ENCODE measurements at regions not wholly inside any gene's neighbourhood (a gene's known extent, or its start where the extent isn't known, plus 50 kb on each side); places are given as distances from the start of the nearest gene placed in this dataset.
"Not testable (repeated sequence)": the region's sequence is repeated elsewhere in the genome, so short reads cannot be mapped to it uniquely, and the experiment has no call there.

- FAIRE-seq; RAD21 ChIA-PET (ENCODE audit: unreplicated experiment); POLR2A ChIA-PET; H3K4me2 ChIP-seq (ENCODE audit: control insufficient read depth, insufficient read depth); intact Hi-C loops (cut with micrococcal nuclease; ENCODE audit: unreplicated experiment); H3K9me3 ChIP-seq (replicated peaks; ENCODE audit: control insufficient read depth, insufficient read depth, low read length); H3K79me2 ChIP-seq (ENCODE audit: control insufficient read depth, insufficient read depth, low read length); H3K4me3 ChIP-seq; in situ Hi-C loops (cut with MboI); H4K20me1 ChIP-seq (ENCODE audit: control insufficient read depth, insufficient read depth); H3K36me3 ChIP-seq (ENCODE audit: control insufficient read depth in 2 of 2, insufficient read depth in 2 of 2, low read length in 1 of 2); H3K9ac ChIP-seq (ENCODE audit: control insufficient read depth, insufficient read depth, low read length); H3K27ac ChIP-seq (ENCODE audit: control insufficient read depth, insufficient read depth); BruUV-seq (replicated peaks); H3K27me3 ChIP-seq (replicated peaks in 1 of 2; ENCODE audit: control insufficient read depth in 2 of 2, insufficient read depth in 2 of 2, low read length in 1 of 2); DNase-seq (ENCODE audit: low read depth, low spot score): not testable (repeated sequence)
- CTCF ChIA-PET: interaction anchor here (0.8 kb wide), 1 partner anchor 21 kb away, joined by 3 read pairs; no protein-coding TSS in a partner anchor
- SMC1A ChIA-PET (ENCODE audit: uncharacterized antibody, unreplicated experiment): interaction anchor here (1.2 to 2.0 kb wide), 2 partner anchors 10 to 21 kb away, joined by 4 to 5 read pairs; no protein-coding TSS in a partner anchor
- Histone ChIP-seq H2AFZ (ENCODE audit: control insufficient read depth, low read depth, low read length) (peak overlapping the region; percentile 19), H3K4me1 (ENCODE audit: control insufficient read depth, insufficient read depth, low read length) (peaks cover 16% of the 10 kb centered on the region)
- peak; percentile 61 for ATAC-seq
- TF ChIP-seq RUNX3 (IDR thresholded peaks at IDR 0.05; ENCODE audit: low read length) (peak; percentile 62), NFYB (IDR thresholded peaks at IDR 0.05; ENCODE audit: insufficient read depth, low read depth, low read length) (0 out of 2 replicates have a peak, but pooled peaks have one; percentile 10), POU2F2 (IDR thresholded peaks at IDR 0.05; ENCODE audit: borderline replicate concordance, low read depth, low read length) (peak; percentile 18; the same call in 1 of the 3 replicates)
- WGBS (ENCODE audit: insufficient coverage, insufficient replicate concordance, low lambda C conversion rate, missing lambda C conversion rate): 28% methylated on average over 1 of the region's 1 CpG
These were observed 1645.2 kb upstream of the B3GALT2 start for GRCh38 chr1:194831595-194831994.

GRCh38 chr1:194830387-194830786 lies 1644.0 kb upstream of the B3GALT2 start:
- FAIRE-seq: peak; percentile 81
- no TSS peak for BruUV-seq (replicated peaks)
- peak overlapping the region; percentile 32; the same call in 1 of the 2 replicates for H3K4me2 ChIP-seq (ENCODE audit: control insufficient read depth, insufficient read depth)
- H2AFZ ChIP-seq (ENCODE audit: control insufficient read depth, low read depth, low read length): no peak overlapping the region; the same call in 1 of the 2 replicates
- POLR2A ChIA-PET: no interaction called here
- intact Hi-C loops (cut with micrococcal nuclease; ENCODE audit: unreplicated experiment) (no loop called here), in situ Hi-C loops (cut with MboI) (no loop called here)
- no peaks in the 10 kb centered on the region; the same call in 1 of the 3 replicates for H3K9me3 ChIP-seq (replicated peaks; ENCODE audit: control insufficient read depth, insufficient read depth, low read length)
- no peaks in the 10 kb centered on the region for H3K36me3 ChIP-seq (ENCODE audit: control insufficient read depth in 2 of 2, insufficient read depth in 2 of 2, low read length in 1 of 2)
- RAD21 ChIA-PET (ENCODE audit: unreplicated experiment): interaction anchor here (0.8 to 1.8 kb wide), 3 partner anchors 20 to 365 kb away, joined by 3 to 6 read pairs (median 5); no protein-coding TSS in a partner anchor
- no peak for DNase-seq (ENCODE audit: low read depth, low spot score)
- H3K4me3 ChIP-seq: peak overlapping the region; percentile 37; the same call in 1 of the 2 replicates
- H3K79me2 ChIP-seq (ENCODE audit: control insufficient read depth, insufficient read depth, low read length): no peaks in the 10 kb centered on the region
- H3K27me3 ChIP-seq (replicated peaks in 1 of 2; ENCODE audit: control insufficient read depth in 2 of 2, insufficient read depth in 2 of 2, low read length in 1 of 2): no peaks in the 10 kb centered on the region
- H4K20me1 ChIP-seq (ENCODE audit: control insufficient read depth, insufficient read depth): no peaks in the 10 kb centered on the region
- ATAC-seq: peak; percentile 77
- SMC1A ChIA-PET (ENCODE audit: uncharacterized antibody, unreplicated experiment): interaction anchor here (0.8 to 2.8 kb wide), 8 partner anchors 9 to 82 kb away, joined by 3 to 14 read pairs (median 4); no protein-coding TSS in a partner anchor
- no peak overlapping the region for H3K9ac ChIP-seq (ENCODE audit: control insufficient read depth, insufficient read depth, low read length)
- peak overlapping the region; percentile 60 for H3K27ac ChIP-seq (ENCODE audit: control insufficient read depth, insufficient read depth)
- CTCF ChIA-PET: interaction anchor here (1.4 kb wide), 1 partner anchor 20 kb away, joined by 5 read pairs; no protein-coding TSS in a partner anchor
- H3K4me1 ChIP-seq (ENCODE audit: control insufficient read depth, insufficient read depth, low read length): peaks cover 16% of the 10 kb centered on the region
- TF ChIP-seq NFYB (IDR thresholded peaks at IDR 0.05; ENCODE audit: insufficient read depth, low read depth, low read length) (no peak), FOXM1 (IDR thresholded peaks at IDR 0.05; ENCODE audit: low read depth, low read length) (peak; percentile 80), SIX5 (IDR thresholded peaks at IDR 0.05; ENCODE audit: low read depth, low read length, severe bottlenecking) (no peak), IRF5 (IDR thresholded peaks at IDR 0.05; ENCODE audit: borderline replicate concordance) (no peak), NFIC (IDR thresholded peaks at IDR 0.05; ENCODE audit: low read depth, low read length) (peak; percentile 90), SMAD1 (IDR thresholded peaks at IDR 0.05; ENCODE audit: low read depth, partially characterized antibody) (no peak), HDAC6 (IDR thresholded peaks at IDR 0.05; ENCODE audit: unreplicated experiment) (no peak), SREBF1 (IDR thresholded peaks at IDR 0.05; ENCODE audit: low read length) (no peak), GABPA (IDR thresholded peaks at IDR 0.05; ENCODE audit: low read depth) (no peak), HCFC1 (IDR thresholded peaks at IDR 0.05; ENCODE audit: low read length) (no peak), ZNF207 (IDR thresholded peaks at IDR 0.05; ENCODE audit: borderline replicate concordance) (no peak), EP300 (IDR thresholded peaks at IDR 0.05; ENCODE audit: borderline replicate concordance in 1 of 2, control insufficient read depth in 1 of 2, low read depth in 2 of 2, low read length in 2 of 2) (peak; percentile 30 to 70; a peak in 2 of 4 replicates), ATF3 (IDR thresholded peaks at IDR 0.05; ENCODE audit: borderline replicate concordance, extremely low read depth, low read depth, low read length) (no peak), EGR1 (IDR thresholded peaks at IDR 0.05; ENCODE audit: borderline replicate concordance in 1 of 2, low read depth in 2 of 2, low read length in 2 of 2) (no peak)
